ENCODE measurements at regions not wholly inside any gene's neighbourhood (a gene's known extent, or its start where the extent isn't known, plus 50 kb on each side); places are given as distances from the start of the nearest gene placed in this dataset.
"Not testable (repeated sequence)": the region's sequence is repeated elsewhere in the genome, so short reads cannot be mapped to it uniquely, and the experiment has no call there.

DNA sequence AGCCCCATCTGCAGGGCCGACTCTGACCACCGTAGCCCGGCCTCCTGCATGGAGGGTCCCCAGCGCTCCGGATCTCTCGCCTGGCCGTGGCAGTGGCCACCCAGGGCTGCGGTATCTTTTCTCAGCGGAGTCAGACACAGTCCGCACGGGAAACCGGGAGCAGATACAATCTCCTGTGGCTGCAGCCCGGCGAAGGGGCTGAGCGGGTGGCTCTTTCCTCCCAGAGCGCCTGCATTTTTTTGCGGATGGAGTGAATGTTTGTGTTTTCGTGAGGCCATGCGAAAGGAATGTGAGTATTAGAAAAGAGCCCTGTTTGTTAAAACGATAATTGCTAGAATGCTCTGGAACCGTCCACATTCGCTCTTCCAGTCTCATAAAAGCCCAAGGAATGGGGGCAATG lies 53.4 kb upstream of the PTCH1 start:
- H2AFZ ChIP-seq (ENCODE audit: low read depth, low read length, severe bottlenecking), result no peak overlapping the region
- H3K27ac ChIP-seq (ENCODE audit: low read depth, low read length), result no peak overlapping the region
- no peaks in the 10 kb centered on the region for H4K20me1 ChIP-seq (ENCODE audit: low read depth, low read length)
- H3K9me3 ChIP-seq (ENCODE audit: insufficient read depth, low read length), result no peaks in the 10 kb centered on the region
- no peaks in the 10 kb centered on the region for H3K27me3 ChIP-seq (ENCODE audit: low read length)
- H3K9me2 ChIP-seq (replicated peaks; ENCODE audit: insufficient read depth, low read length), result no peaks in the 10 kb centered on the region
- H3F3A ChIP-seq (ENCODE audit: insufficient read depth), result no peaks in the 10 kb centered on the region
- H3K79me2 ChIP-seq (ENCODE audit: insufficient read depth, low read length), result no peaks in the 10 kb centered on the region
- no peaks in the 10 kb centered on the region for H3K36me3 ChIP-seq (ENCODE audit: low read length)
- H3K4me3 ChIP-seq (ENCODE audit: insufficient read depth, low read length, poor library complexity, severe bottlenecking), result no peak overlapping the region
- TF ChIP-seq EZH2phosphoT487 (conservative IDR thresholded peaks at IDR 0.05; ENCODE audit: low read length), result no peak
- TF ChIP-seq, protein P1, sequence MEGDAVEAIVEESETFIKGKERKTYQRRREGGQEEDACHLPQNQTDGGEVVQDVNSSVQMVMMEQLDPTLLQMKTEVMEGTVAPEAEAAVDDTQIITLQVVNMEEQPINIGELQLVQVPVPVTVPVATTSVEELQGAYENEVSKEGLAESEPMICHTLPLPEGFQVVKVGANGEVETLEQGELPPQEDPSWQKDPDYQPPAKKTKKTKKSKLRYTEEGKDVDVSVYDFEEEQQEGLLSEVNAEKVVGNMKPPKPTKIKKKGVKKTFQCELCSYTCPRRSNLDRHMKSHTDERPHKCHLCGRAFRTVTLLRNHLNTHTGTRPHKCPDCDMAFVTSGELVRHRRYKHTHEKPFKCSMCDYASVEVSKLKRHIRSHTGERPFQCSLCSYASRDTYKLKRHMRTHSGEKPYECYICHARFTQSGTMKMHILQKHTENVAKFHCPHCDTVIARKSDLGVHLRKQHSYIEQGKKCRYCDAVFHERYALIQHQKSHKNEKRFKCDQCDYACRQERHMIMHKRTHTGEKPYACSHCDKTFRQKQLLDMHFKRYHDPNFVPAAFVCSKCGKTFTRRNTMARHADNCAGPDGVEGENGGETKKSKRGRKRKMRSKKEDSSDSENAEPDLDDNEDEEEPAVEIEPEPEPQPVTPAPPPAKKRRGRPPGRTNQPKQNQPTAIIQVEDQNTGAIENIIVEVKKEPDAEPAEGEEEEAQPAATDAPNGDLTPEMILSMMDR (IDR thresholded peaks at IDR 0.05; ENCODE audit: insufficient read depth, low read length, poor library complexity, severe bottlenecking), result no peak
- no peak overlapping the region for H3K4me2 ChIP-seq (ENCODE audit: low read depth, low read length, poor library complexity, severe bottlenecking)
- H3K9ac ChIP-seq (ENCODE audit: low read length), result no peak overlapping the region

DNA sequence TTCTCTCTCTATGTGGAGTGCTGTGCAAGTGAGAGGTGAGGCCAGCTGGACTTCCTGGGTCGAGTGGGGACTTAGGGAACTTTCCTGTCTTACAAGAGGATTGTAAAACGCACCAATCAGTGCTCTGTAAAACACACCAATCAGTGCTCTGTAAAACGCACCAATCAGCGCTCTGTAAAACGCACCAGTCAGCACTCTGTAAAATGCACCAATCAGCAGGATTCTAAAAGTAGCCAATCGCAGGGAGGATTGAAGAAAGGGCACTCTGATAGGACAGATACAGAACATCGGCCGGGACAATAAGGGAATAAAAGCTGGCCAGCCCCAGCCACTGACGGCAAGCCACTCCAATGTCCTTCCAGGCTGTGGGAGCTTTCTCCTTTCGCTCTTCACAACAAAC lies 52.0 kb upstream of the PTCH1 start:
- H3K4me3 ChIP-seq (ENCODE audit: insufficient read depth, low read length, poor library complexity, severe bottlenecking); H2AFZ ChIP-seq (ENCODE audit: low read depth, low read length, severe bottlenecking); H3K9ac ChIP-seq (ENCODE audit: low read length); H4K20me1 ChIP-seq (ENCODE audit: low read depth, low read length); H3K4me2 ChIP-seq (ENCODE audit: low read depth, low read length, poor library complexity, severe bottlenecking); H3K79me2 ChIP-seq (ENCODE audit: insufficient read depth, low read length); H3K27me3 ChIP-seq (ENCODE audit: low read length); H3F3A ChIP-seq (ENCODE audit: insufficient read depth); H3K9me2 ChIP-seq (replicated peaks; ENCODE audit: insufficient read depth, low read length); H3K36me3 ChIP-seq (ENCODE audit: low read length); H3K27ac ChIP-seq (ENCODE audit: low read depth, low read length); H3K9me3 ChIP-seq (ENCODE audit: insufficient read depth, low read length): not testable (repeated sequence)

Measured in SU-DHL-6 (cell line).